T-helper 17 cell (primary cell): ENCODE measurements at regions not wholly inside any gene's neighbourhood (a gene's known extent, or its start where the extent isn't known, plus 50 kb on each side); places are given as distances from the start of the nearest gene placed in this dataset.
A peak's percentile ranks its signal among the peaks of the same experiment; 100 is the strongest.

Experiments
- ATAC-seq: fragments of 150-1000 bp; cut with Tn5 transposase; 2 replicates; pipeline ENCODE4 v1.10.0; 2021; ENCODE audit warnings: mild to moderate bottlenecking, moderate library complexity
- DNase-seq, 3 donors: peaks; one replicate each; pipeline versions ENCODE4 v3.0.0 to v3.0.0-alpha.2; 2020 to 2021
- H3K9me3 ChIP-seq: one replicate; pipeline ENCODE4 v1.7.0; 2013; ENCODE audit warnings: low read length, mild to moderate bottlenecking; ENCODE audit not compliant: control insufficient read depth, poor library complexity, severe bottlenecking
- H3K27ac Mint-ChIP-seq: one replicate; pipeline ENCODE4 v1.8.0; 2022; ENCODE audit warnings: mild to moderate bottlenecking, moderate library complexity, mixed read lengths
- H3K27me3 Mint-ChIP-seq: one replicate; pipeline ENCODE4 v1.8.0; 2022; ENCODE audit warnings: mixed read lengths
- H3K36me3 Mint-ChIP-seq: one replicate; pipeline ENCODE4 v1.8.0; 2022; ENCODE audit warnings: low read depth, mixed read lengths
- H3K4me1 Mint-ChIP-seq: one replicate; pipeline ENCODE4 v1.8.0; 2022; ENCODE audit warnings: mild to moderate bottlenecking, mixed read lengths
- H3K4me3 Mint-ChIP-seq: one replicate; pipeline ENCODE4 v1.8.0; 2022; ENCODE audit warnings: mild to moderate bottlenecking, moderate library complexity, mixed read lengths

DNA sequence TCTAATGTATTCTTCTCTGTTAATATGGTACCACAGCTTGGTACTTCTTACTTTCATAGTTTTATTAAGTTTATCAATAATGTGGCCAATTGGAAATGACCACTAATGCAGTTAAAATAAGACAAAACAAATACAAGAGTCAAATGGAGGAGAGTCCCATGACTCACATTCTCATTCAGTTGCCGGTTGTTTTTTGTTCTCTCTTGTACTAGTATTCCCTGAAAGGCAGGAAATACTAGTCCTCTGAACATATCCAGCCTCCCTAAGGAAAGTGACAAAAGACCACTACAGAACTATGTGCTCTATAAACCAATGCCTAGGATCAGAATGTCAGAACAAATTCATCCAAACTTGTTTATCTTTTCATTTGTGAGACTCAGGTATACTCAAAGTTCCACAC lies 165.2 kb upstream of the SAMSN1 start:
- Mint-ChIP-seq H3K36me3 (peaks cover 2% of the 10 kb centered on the region), H3K4me1 (no peaks in the 10 kb centered on the region), H3K27ac (no peak overlapping the region), H3K27me3 (no peaks in the 10 kb centered on the region), H3K4me3 (no peak overlapping the region)
- H3K9me3 ChIP-seq, result no peaks in the 10 kb centered on the region
- no peak for ATAC-seq
- DNase-seq, result no peak

DNA sequence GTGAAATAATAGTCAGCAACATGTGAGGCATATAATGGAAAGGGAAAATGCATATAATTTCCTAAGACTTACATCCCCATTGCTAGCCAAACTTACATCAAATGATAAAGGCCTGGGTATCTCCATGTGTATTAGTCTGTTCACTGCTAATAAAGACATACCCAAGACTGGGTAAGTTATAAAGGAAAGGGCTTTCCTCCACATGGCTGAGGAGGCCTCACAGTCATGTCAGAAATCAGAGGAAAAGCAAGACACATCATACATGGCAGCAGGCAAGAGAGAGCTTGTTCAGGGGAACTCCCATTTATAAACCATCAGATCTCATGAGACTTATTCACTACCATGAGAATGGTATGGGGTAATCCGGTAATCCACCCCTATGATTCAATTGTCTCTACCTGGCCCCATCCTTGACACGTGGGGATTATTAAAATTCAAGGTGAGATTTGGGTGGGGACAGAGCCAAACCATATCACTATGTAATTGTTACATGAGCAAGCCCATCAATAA lies 161.5 kb upstream of the SAMSN1 start:
- Mint-ChIP-seq H3K4me3 (no peak overlapping the region), H3K4me1 (no peaks in the 10 kb centered on the region), H3K27ac (no peak overlapping the region), H3K36me3 (no peaks in the 10 kb centered on the region), H3K27me3 (no peaks in the 10 kb centered on the region)
- DNase-seq (no peak), ATAC-seq (no peak)
- no peaks in the 10 kb centered on the region for H3K9me3 ChIP-seq

DNA sequence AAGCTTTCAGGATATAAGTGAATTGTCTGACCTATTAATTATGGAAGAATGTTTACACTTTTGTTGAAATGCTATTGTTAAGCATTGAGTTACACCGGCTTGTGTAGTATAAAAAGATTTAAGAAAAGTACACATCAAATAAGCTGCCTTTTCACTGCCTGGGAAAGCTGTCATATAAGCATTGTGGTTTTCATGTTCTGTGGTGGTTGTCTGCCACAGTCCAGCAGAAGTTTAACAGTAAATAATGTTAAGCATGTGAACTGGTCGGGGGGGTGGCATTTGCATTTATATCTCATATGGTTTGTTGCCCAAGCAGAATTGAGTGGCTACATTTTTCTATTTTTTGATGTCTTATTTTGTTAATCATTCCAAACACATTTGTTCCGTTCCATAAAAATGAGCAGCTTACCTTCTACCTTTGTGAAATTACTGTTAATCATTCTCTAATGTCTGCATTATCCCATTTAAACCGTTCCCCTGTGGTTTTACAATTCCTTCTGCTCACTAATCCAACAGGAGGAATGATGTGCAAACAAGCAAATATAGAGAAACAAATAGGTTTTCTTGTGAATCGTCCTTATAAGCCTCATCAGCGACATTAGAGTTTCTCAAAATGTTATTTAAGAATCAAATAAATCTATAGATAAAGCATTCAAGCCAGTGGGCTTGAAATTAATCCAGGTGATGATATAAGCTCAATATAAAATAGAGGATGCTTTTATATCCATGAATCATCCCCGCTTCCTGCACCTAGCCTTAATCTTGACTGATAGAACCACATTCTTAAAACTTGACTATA lies 160.8 kb upstream of the SAMSN1 start:
- ATAC-seq (no peak), DNase-seq (no peak)
- Mint-ChIP-seq H3K4me1 (no peaks in the 10 kb centered on the region), H3K27ac (no peak overlapping the region), H3K27me3 (no peaks in the 10 kb centered on the region), H3K36me3 (no peaks in the 10 kb centered on the region), H3K4me3 (no peak overlapping the region)
- H3K9me3 ChIP-seq, result no peaks in the 10 kb centered on the region

DNA sequence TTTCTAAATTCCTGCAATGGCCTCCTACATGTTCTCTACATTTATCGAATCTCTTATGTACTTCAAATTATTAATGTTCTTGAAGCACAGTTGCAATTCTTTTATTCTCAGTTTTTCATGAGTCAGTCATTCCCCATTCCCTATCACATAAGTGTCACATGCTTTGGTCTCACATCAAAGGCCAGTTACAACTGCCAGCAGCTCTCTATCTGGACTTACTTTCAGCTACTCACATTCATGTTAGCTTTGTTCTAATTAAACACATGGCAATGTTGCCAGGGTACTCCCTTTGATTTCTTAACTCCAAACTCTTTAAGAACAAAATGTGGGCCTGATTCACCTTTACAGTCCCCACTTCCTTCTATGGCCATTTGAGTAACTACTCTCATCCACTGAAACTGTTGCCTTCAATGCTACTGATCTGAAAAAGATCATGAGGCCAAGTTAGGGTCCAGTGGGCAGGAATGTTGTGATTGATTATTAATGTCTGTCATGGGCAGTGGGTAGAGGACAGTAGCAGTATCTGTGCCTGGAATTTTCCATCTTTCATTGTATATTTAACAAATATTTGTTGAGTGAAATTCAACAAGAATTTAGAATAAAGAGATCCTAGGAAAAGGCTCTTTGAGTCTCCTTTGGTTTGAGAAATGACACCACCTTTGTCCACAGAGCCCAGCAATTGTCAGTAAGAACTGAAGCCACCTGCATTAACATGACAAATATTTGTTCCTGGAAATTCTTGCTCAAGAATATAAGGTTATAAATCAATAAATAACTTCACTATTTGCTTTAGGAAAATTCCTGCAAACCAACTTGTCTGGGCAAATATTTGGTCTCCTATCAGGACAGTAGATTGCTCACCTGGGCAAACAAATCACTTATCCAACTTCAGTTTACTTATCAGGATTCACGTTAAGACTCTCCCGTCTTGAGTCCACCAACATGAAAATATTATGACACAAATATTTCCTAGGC lies 153.6 kb upstream of the SAMSN1 start:
- no peaks in the 10 kb centered on the region for H3K9me3 ChIP-seq
- no peak for ATAC-seq
- no peak overlapping the region for H3K4me3 Mint-ChIP-seq
- no peaks in the 10 kb centered on the region for H3K27me3 Mint-ChIP-seq
- H3K36me3 Mint-ChIP-seq, result no peaks in the 10 kb centered on the region
- no peaks in the 10 kb centered on the region for H3K4me1 Mint-ChIP-seq
- H3K27ac Mint-ChIP-seq, result no peak overlapping the region
- no peak for DNase-seq

DNA sequence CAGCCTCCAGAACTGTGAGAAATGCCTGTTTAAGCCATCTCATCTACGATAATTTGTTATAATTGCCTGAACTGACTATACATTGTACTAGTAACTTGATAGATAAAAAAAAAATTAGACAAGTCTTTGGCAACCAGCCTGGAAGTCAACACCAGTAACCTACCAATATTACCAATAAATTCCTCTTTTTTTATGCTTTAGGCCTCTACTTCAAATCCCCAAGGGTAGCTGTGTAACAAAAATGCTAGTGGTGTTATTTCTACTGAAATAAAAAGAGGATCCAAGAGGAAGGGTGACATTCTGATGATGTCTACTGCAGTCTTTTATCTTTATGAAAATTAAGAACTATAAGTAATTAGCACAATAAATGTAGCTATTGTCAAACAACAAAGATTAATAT lies 151.7 kb upstream of the SAMSN1 start:
- no peaks in the 10 kb centered on the region for H3K4me1 Mint-ChIP-seq
- no peaks in the 10 kb centered on the region for H3K27me3 Mint-ChIP-seq
- no peak overlapping the region for H3K4me3 Mint-ChIP-seq
- ATAC-seq (no peak), DNase-seq (no peak)
- no peaks in the 10 kb centered on the region for H3K36me3 Mint-ChIP-seq
- no peak overlapping the region for H3K27ac Mint-ChIP-seq
- no peaks in the 10 kb centered on the region for H3K9me3 ChIP-seq

DNA sequence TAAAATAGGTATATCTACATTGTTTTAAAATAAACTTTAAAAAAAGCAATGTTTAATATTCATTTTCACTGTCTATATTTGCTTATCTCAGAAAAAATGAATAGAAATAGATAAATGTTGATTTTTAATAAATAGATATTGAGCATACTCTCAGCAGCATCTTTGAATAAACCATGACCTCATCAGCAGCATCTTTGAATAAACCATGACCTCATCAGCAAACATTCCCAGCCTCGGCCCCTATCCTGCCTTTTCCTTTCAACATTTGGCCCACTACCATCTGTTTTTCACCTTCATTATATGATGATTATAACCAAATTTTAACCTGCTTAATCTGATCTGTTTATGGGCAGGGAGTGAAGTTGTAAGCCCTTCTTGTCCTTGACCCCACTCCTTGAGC lies 148.7 kb upstream of the SAMSN1 start:
- peaks cover 3% of the 10 kb centered on the region for H3K4me1 Mint-ChIP-seq
- H3K27me3 Mint-ChIP-seq, result no peaks in the 10 kb centered on the region
- no peak for DNase-seq
- H3K4me3 Mint-ChIP-seq, result no peak overlapping the region
- no peak overlapping the region for H3K27ac Mint-ChIP-seq
- no peaks in the 10 kb centered on the region for H3K9me3 ChIP-seq
- no peak for ATAC-seq
- peaks cover under 1% of the 10 kb centered on the region for H3K36me3 Mint-ChIP-seq

DNA sequence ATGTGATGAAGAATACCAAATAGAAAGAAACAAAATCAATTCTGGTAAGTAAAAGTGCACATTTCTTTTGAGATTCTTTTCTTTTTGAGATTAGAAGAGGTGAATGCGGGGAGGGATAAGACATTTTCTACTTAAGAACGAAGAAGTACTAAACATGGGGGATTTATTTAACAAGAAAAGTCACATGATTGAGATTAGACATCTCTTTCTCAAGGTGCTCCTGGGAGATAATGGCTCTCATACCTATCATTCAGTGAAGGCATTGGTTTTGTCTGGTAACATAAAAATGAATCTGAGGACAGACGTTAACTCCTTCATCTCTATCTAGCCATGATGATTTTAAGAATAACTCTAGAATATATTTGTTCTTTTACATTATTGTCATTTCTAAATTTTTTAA lies 147.9 kb upstream of the SAMSN1 start:
- no peaks in the 10 kb centered on the region for H3K9me3 ChIP-seq
- no peak for ATAC-seq
- Mint-ChIP-seq H3K4me3 (no peak overlapping the region), H3K27ac (no peak overlapping the region), H3K36me3 (peaks cover 2% of the 10 kb centered on the region), H3K27me3 (no peaks in the 10 kb centered on the region), H3K4me1 (peaks cover 3% of the 10 kb centered on the region)
- DNase-seq, result no peak

DNA sequence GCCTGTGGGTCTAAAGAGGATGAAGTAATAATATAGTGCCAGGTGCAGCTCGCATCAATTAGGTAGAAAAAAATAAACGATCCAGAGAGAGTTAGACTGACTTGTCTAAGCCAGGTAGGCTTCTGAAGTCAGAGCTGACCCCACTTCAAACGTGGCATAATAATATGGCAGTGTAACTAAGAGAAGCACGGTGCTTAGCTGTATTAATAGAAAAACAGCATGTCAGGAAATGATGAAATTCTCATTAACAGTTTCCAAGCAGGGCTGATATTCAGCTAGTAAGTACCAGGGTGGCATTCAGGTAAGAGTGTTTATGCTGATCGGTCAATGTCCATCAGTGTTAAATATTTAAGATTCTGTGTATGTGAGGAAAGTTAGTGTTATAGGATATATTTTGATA lies 145.8 kb upstream of the SAMSN1 start:
- H3K9me3 ChIP-seq, result no peaks in the 10 kb centered on the region
- DNase-seq (no peak), ATAC-seq (no peak)
- Mint-ChIP-seq H3K4me1 (peaks cover 6% of the 10 kb centered on the region), H3K36me3 (peaks cover 2% of the 10 kb centered on the region), H3K27me3 (no peaks in the 10 kb centered on the region), H3K4me3 (no peak overlapping the region), H3K27ac (no peak overlapping the region)

DNA sequence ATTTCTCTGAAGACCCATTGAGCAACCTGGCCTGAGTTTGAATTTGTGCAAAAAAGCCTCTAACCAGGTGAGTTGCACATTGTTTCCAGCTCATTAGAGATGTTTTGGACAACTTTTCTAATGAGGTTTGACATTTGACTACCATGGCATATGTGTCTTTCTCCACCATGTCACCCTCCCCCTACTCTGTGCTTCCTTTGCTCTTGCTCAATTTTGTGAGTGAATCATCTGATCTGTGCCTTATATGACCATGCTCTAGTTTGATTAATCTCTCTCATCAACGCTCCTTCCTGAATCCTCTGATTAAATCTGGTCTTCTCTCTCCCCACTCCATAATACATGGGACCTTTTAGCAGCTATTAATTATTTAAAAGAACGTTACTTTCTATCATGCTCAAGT lies 144.8 kb upstream of the SAMSN1 start:
- Mint-ChIP-seq H3K27me3 (no peaks in the 10 kb centered on the region), H3K27ac (no peak overlapping the region), H3K36me3 (peaks cover 2% of the 10 kb centered on the region), H3K4me1 (peaks cover 8% of the 10 kb centered on the region), H3K4me3 (no peak overlapping the region)
- DNase-seq (no peak), ATAC-seq (no peak)
- H3K9me3 ChIP-seq, result no peaks in the 10 kb centered on the region

DNA sequence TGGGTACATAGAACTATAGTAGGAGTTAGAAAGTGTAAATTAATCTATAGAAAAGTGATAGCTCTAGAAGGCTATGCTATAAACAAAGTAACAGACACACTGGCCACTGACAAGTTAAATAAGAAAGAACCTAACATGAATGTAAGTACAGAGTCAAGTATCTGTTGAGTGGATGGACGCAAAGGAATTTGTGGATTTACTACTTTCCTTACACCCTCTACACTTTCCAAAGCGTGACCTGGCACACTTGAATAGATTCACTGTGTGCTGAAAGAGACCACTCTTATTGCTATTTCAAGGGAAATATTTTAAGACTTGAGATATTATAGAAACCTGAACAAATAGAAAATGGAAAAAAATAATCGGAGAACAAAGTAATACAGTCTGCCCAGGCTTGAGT lies 142.8 kb upstream of the SAMSN1 start:
- Mint-ChIP-seq H3K27ac (no peak overlapping the region), H3K4me3 (no peak overlapping the region), H3K36me3 (peaks cover 2% of the 10 kb centered on the region), H3K27me3 (no peaks in the 10 kb centered on the region), H3K4me1 (peaks cover 8% of the 10 kb centered on the region)
- ATAC-seq (no peak), DNase-seq (no peak)
- no peaks in the 10 kb centered on the region for H3K9me3 ChIP-seq

DNA sequence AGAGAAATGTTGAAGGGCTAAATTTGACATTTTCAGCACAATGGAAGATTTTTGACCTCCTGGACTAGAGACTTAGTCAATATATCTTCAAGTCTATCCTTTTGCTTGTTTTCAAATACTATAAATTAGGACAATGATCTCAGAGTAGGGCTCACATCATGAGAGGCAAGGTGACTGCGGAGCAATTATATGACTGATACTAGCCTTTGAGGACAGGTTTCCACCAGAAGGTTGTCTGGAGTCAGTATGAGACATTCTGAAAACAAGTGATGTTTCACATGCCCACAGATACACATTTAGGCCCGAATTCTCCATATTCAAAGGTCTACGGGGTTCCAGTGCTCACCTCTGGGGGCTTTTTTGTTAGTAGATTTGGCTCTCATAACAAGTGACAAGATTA lies 142.3 kb upstream of the SAMSN1 start:
- no peak for ATAC-seq
- no peak for DNase-seq
- no peak overlapping the region for H3K27ac Mint-ChIP-seq
- peaks cover 3% of the 10 kb centered on the region for H3K36me3 Mint-ChIP-seq
- no peaks in the 10 kb centered on the region for H3K9me3 ChIP-seq
- no peak overlapping the region for H3K4me3 Mint-ChIP-seq
- peaks cover 9% of the 10 kb centered on the region for H3K4me1 Mint-ChIP-seq
- H3K27me3 Mint-ChIP-seq, result no peaks in the 10 kb centered on the region

DNA sequence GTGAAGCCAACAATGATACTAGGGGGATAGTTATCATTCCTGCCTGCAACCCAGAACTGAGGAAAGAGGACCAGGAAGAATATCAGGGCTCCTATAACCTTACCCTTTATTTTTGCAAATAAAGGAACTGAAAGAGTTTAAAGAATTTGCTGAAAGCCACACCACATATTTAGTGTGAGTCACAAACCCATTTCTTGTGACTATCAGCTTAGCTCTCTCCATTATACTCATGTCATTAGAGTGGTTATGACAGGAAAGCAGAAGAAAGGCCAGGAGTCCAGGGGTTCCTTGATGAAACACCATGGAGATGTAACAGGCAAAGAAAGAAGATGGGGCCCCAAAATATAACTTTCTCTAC lies 141.1 kb upstream of the SAMSN1 start:
- Mint-ChIP-seq H3K4me3 (no peak overlapping the region), H3K27me3 (no peaks in the 10 kb centered on the region), H3K36me3 (peaks cover 5% of the 10 kb centered on the region), H3K27ac (peak overlapping the region; percentile 4), H3K4me1 (peaks cover 14% of the 10 kb centered on the region)
- ATAC-seq, result peak; percentile 46
- no peaks in the 10 kb centered on the region for H3K9me3 ChIP-seq
- DNase-seq, result no peak

DNA sequence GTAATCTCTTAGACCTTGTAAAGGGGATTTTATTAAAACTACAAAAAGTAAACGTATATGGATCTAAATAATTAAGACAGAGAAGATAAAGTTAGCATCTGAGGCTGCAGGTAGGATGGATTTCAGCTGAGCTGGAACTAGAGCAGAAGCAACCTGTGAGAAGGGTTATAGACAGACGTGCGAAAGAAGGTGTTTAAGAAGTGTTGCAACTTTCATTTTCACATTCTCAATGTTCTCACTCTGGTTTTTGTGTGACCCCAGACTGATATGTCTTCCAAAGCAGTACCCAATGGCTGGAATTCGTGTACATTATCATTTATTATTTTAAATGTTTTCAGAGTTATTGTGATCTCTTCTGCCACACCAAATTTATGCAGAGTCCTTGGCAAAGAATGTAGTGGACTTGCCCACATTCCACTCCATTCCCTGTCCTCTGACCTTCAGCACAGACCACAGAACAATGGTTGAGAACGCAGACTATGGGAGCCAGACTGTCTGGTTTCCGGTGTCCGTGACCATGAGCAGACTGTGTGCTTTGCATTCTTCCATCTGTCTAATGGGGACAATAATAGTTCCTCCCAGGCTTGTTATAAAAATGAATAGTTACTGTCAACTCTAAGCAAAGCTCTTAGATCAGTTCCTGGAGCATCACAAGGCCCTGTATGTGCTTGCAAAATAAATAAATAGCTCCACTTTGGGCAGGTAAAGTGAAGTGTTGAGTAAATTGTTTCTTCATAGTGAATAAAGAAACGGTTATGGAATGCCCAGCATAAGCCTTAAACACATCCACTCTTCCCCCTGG lies 140.6 kb upstream of the SAMSN1 start:
- H3K4me3 Mint-ChIP-seq, result peak overlapping the region; percentile 43
- H3K36me3 Mint-ChIP-seq, result peaks cover 5% of the 10 kb centered on the region
- DNase-seq (no peak), ATAC-seq (no peak)
- peaks cover 16% of the 10 kb centered on the region for H3K4me1 Mint-ChIP-seq
- no peaks in the 10 kb centered on the region for H3K9me3 ChIP-seq
- peak overlapping the region; percentile 4 for H3K27ac Mint-ChIP-seq
- H3K27me3 Mint-ChIP-seq, result no peaks in the 10 kb centered on the region
